ENCODE measurements at regions not wholly inside any gene's neighbourhood (a gene's known extent, or its start where the extent isn't known, plus 50 kb on each side); places are given as distances from the start of the nearest gene placed in this dataset.

GRCh38 chr5:90334741-90335140 is 74.8 kb downstream of the CETN3 start:
- Histone ChIP-seq H2AFZ (ENCODE audit: low read depth, low read length, severe bottlenecking) (no peak overlapping the region), H3F3A (ENCODE audit: insufficient read depth) (no peaks in the 10 kb centered on the region), H3K4me3 (ENCODE audit: insufficient read depth, low read length, poor library complexity, severe bottlenecking) (no peak overlapping the region), H3K36me3 (ENCODE audit: low read length) (no peaks in the 10 kb centered on the region), H3K79me2 (ENCODE audit: insufficient read depth, low read length) (no peaks in the 10 kb centered on the region), H4K20me1 (ENCODE audit: low read depth, low read length) (no peaks in the 10 kb centered on the region), H3K9me2 (replicated peaks; ENCODE audit: insufficient read depth, low read length) (no peaks in the 10 kb centered on the region), H3K9ac (ENCODE audit: low read length) (no peak overlapping the region), H3K9me3 (ENCODE audit: insufficient read depth, low read length) (no peaks in the 10 kb centered on the region), H3K4me2 (ENCODE audit: low read depth, low read length, poor library complexity, severe bottlenecking) (no peak overlapping the region), H3K27ac (ENCODE audit: low read depth, low read length) (no peak overlapping the region), H3K27me3 (ENCODE audit: low read length) (no peaks in the 10 kb centered on the region)
- TF ChIP-seq CTCF (IDR thresholded peaks at IDR 0.05; ENCODE audit: insufficient read depth, low read length, poor library complexity, severe bottlenecking) = no peak
- TF ChIP-seq EZH2phosphoT487 (conservative IDR thresholded peaks at IDR 0.05; ENCODE audit: low read length) = no peak

GRCh38 chr5:90329911-90330310 is 79.6 kb downstream of the CETN3 start:
- no peak overlapping the region for H3K9ac ChIP-seq (ENCODE audit: low read length)

GRCh38 chr5:90326995-90327394 is 82.6 kb downstream of the CETN3 start:
- H3K9me3 ChIP-seq (ENCODE audit: insufficient read depth, low read length) = no peaks in the 10 kb centered on the region
- H3K27me3 ChIP-seq (ENCODE audit: low read length) = no peaks in the 10 kb centered on the region
- H2AFZ ChIP-seq (ENCODE audit: low read depth, low read length, severe bottlenecking) = no peak overlapping the region
- TF ChIP-seq CTCF (IDR thresholded peaks at IDR 0.05; ENCODE audit: insufficient read depth, low read length, poor library complexity, severe bottlenecking) = no peak
- no peak for TF ChIP-seq EZH2phosphoT487 (conservative IDR thresholded peaks at IDR 0.05; ENCODE audit: low read length)
- no peak overlapping the region for H3K9ac ChIP-seq (ENCODE audit: low read length)
- H3K79me2 ChIP-seq (ENCODE audit: insufficient read depth, low read length) = no peaks in the 10 kb centered on the region
- H3K27ac ChIP-seq (ENCODE audit: low read depth, low read length) = no peak overlapping the region
- no peak overlapping the region for H3K4me3 ChIP-seq (ENCODE audit: insufficient read depth, low read length, poor library complexity, severe bottlenecking)
- no peaks in the 10 kb centered on the region for H3F3A ChIP-seq (ENCODE audit: insufficient read depth)
- H3K36me3 ChIP-seq (ENCODE audit: low read length) = no peaks in the 10 kb centered on the region
- H4K20me1 ChIP-seq (ENCODE audit: low read depth, low read length) = no peaks in the 10 kb centered on the region
- H3K4me2 ChIP-seq (ENCODE audit: low read depth, low read length, poor library complexity, severe bottlenecking) = no peak overlapping the region
- no peaks in the 10 kb centered on the region for H3K9me2 ChIP-seq (replicated peaks; ENCODE audit: insufficient read depth, low read length)

More at GRCh38 chr5:90329911-90330310, 79.6 kb downstream of the CETN3 start:
- Histone ChIP-seq H3K9me3 (ENCODE audit: insufficient read depth, low read length) (no peaks in the 10 kb centered on the region), H3K27ac (ENCODE audit: low read depth, low read length) (no peak overlapping the region), H2AFZ (ENCODE audit: low read depth, low read length, severe bottlenecking) (no peak overlapping the region), H4K20me1 (ENCODE audit: low read depth, low read length) (no peaks in the 10 kb centered on the region), H3K4me2 (ENCODE audit: low read depth, low read length, poor library complexity, severe bottlenecking) (no peak overlapping the region), H3K36me3 (ENCODE audit: low read length) (no peaks in the 10 kb centered on the region), H3K9me2 (replicated peaks; ENCODE audit: insufficient read depth, low read length) (no peaks in the 10 kb centered on the region), H3K79me2 (ENCODE audit: insufficient read depth, low read length) (no peaks in the 10 kb centered on the region), H3K4me3 (ENCODE audit: insufficient read depth, low read length, poor library complexity, severe bottlenecking) (no peak overlapping the region), H3F3A (ENCODE audit: insufficient read depth) (no peaks in the 10 kb centered on the region), H3K27me3 (ENCODE audit: low read length) (no peaks in the 10 kb centered on the region)
- TF ChIP-seq CTCF (IDR thresholded peaks at IDR 0.05; ENCODE audit: insufficient read depth, low read length, poor library complexity, severe bottlenecking) (no peak), EZH2phosphoT487 (conservative IDR thresholded peaks at IDR 0.05; ENCODE audit: low read length) (no peak)

Measured in SU-DHL-6 (cell line).